ENCODE measurements at regions not wholly inside any gene's neighbourhood (a gene's known extent, or its start where the extent isn't known, plus 50 kb on each side); places are given as distances from the start of the nearest gene placed in this dataset.

- no peak for TF ChIP-seq CTCF (IDR thresholded peaks at IDR 0.05)
- no peak for TF ChIP-seq ZFX (IDR thresholded peaks at IDR 0.05; ENCODE audit: borderline replicate concordance)
These were observed 127.2 kb upstream of the GJB5 start for GRCh38 chr1:34627465-34628240.
